Osteoblast (primary cell): ENCODE measurements at regions not wholly inside any gene's neighbourhood (a gene's known extent, or its start where the extent isn't known, plus 50 kb on each side); places are given as distances from the start of the nearest gene placed in this dataset.
"Not testable (repeated sequence)": the region's sequence is repeated elsewhere in the genome, so short reads cannot be mapped to it uniquely, and the experiment has no call there.

Source experiments
- DNase-seq: peaks from one replicate; pipeline ENCODE4 v3.0.0; 2011; ENCODE audit warnings: low spot score, mixed read lengths; ENCODE audit not compliant: insufficient read length; ENCODE audit errors: missing footprints
- H2AFZ ChIP-seq: 2 replicates; pipeline ENCODE4 v1.6.0; 2011; ENCODE audit warnings: mild to moderate bottlenecking, low read length
- H3K27ac ChIP-seq: 2 replicates; pipeline ENCODE4 v1.5.1; 2011; ENCODE audit warnings: mild to moderate bottlenecking, low read depth, low read length, moderate library complexity
- H3K27me3 ChIP-seq: 2 replicates; pipeline ENCODE4 v1.6.0; 2012; ENCODE audit warnings: mild to moderate bottlenecking, control low read depth, inconsistent platforms, low read length, moderate library complexity; ENCODE audit not compliant: insufficient read depth
- H3K36me3 ChIP-seq: 2 replicates; pipeline ENCODE4 v1.5.1; 2011; ENCODE audit warnings: mild to moderate bottlenecking, low read length, control low read depth, moderate library complexity; ENCODE audit not compliant: insufficient read depth
- H3K4me1 ChIP-seq: 2 replicates; pipeline ENCODE4 v1.5.1; 2011; ENCODE audit warnings: mild to moderate bottlenecking, low read length, control low read depth, moderate library complexity; ENCODE audit not compliant: insufficient read depth
- H3K4me2 ChIP-seq: 2 replicates; pipeline ENCODE4 v1.6.0; 2011; ENCODE audit warnings: mild to moderate bottlenecking, low read length; ENCODE audit not compliant: insufficient read depth
- H3K4me3 ChIP-seq: fragments of 200-600 bp; sonication (generic); 3 replicates; pipeline ENCODE4 v1.5.1; 2012; ENCODE audit warnings: mild to moderate bottlenecking, low read length, inconsistent platforms; ENCODE audit not compliant: insufficient read depth
- H3K79me2 ChIP-seq: 2 replicates; pipeline ENCODE4 v1.6.0; 2012; ENCODE audit warnings: mild to moderate bottlenecking, low read length, control low read depth, inconsistent platforms; ENCODE audit not compliant: insufficient read depth
- H3K9me3 ChIP-seq: 2 replicates; pipeline ENCODE4 v1.5.1; 2011; ENCODE audit warnings: low read depth, low read length, control low read depth
- H4K20me1 ChIP-seq: 2 replicates; pipeline ENCODE4 v1.6.0; 2012; ENCODE audit warnings: mild to moderate bottlenecking, low read length, control low read depth; ENCODE audit not compliant: insufficient read depth
- CTCF ChIP-seq: IDR thresholded peaks from 2 replicates; pipeline ENCODE4 v1.5.1; 2011; ENCODE audit warnings: mild to moderate bottlenecking, low read depth, low read length, moderate library complexity; ENCODE audit errors: extremely low read depth

GRCh38 chr17:13152501-13152900 lies 134.7 kb upstream of the ELAC2 start:
- Histone ChIP-seq H3K79me2 (no peaks in the 10 kb centered on the region), H3K36me3 (no peaks in the 10 kb centered on the region), H3K4me1 (peaks cover 5% of the 10 kb centered on the region), H3K9me3 (no peaks in the 10 kb centered on the region), H4K20me1 (no peaks in the 10 kb centered on the region), H3K4me3 (no peak overlapping the region), H3K27me3 (no peaks in the 10 kb centered on the region), H3K27ac (peak overlapping the region; percentile 39), H3K4me2 (peak overlapping the region; percentile 23), H2AFZ (peak overlapping the region; percentile 59)
- DNase-seq: no peak
- TF ChIP-seq CTCF: no peak

GRCh38 chr17:13150738-13151137 lies 132.9 kb upstream of the ELAC2 start:
- not testable (repeated sequence) for H3K4me1 ChIP-seq, H3K36me3 ChIP-seq, H3K79me2 ChIP-seq, H4K20me1 ChIP-seq, H3K4me2 ChIP-seq, H2AFZ ChIP-seq, H3K27me3 ChIP-seq, H3K27ac ChIP-seq, H3K4me3 ChIP-seq, DNase-seq, H3K9me3 ChIP-seq

- no peaks in the 10 kb centered on the region for H3K9me3 ChIP-seq
- no peak overlapping the region for H3K4me3 ChIP-seq
- H3K27ac ChIP-seq: no peak overlapping the region
- TF ChIP-seq CTCF: no peak
- no peak overlapping the region for H2AFZ ChIP-seq
- H3K79me2 ChIP-seq: no peaks in the 10 kb centered on the region
- H3K4me2 ChIP-seq: no peak overlapping the region
- no peaks in the 10 kb centered on the region for H3K36me3 ChIP-seq
- H3K4me1 ChIP-seq: no peaks in the 10 kb centered on the region
- no peaks in the 10 kb centered on the region for H4K20me1 ChIP-seq
- no peaks in the 10 kb centered on the region for H3K27me3 ChIP-seq
- no peak for DNase-seq
Measured at GRCh38 chr17:13143001-13143400, 125.2 kb upstream of the ELAC2 start.

GRCh38 chr17:13140750-13141149 lies 122.9 kb upstream of the ELAC2 start:
- Histone ChIP-seq H3K27ac (no peak overlapping the region), H3K4me3 (no peak overlapping the region), H3K79me2 (no peaks in the 10 kb centered on the region), H3K36me3 (no peaks in the 10 kb centered on the region), H2AFZ (peak overlapping the region; percentile 15), H3K27me3 (no peaks in the 10 kb centered on the region), H3K9me3 (no peaks in the 10 kb centered on the region), H3K4me2 (no peak overlapping the region), H3K4me1 (no peaks in the 10 kb centered on the region), H4K20me1 (no peaks in the 10 kb centered on the region)
- DNase-seq: no peak
- TF ChIP-seq CTCF: no peak
